Activated CD8-positive, alpha-beta memory T cell treated with anti-CD3 and anti-CD28 coated beads, Interleukin-2, amount 10 ng/mL, durations not matched to agents 7 days and 5 days (primary cell): ENCODE measurements at regions not wholly inside any gene's neighbourhood (a gene's known extent, or its start where the extent isn't known, plus 50 kb on each side); places are given as distances from the start of the nearest gene placed in this dataset.
"Not testable (repeated sequence)": the region's sequence is repeated elsewhere in the genome, so short reads cannot be mapped to it uniquely, and the experiment has no call there.

Source experiments
- ATAC-seq: fragments of 150-1000 bp; cut with Tn5 transposase; one replicate; pipeline ENCODE4 v1.10.0; 2021; ENCODE audit warnings: moderate library complexity
- CTCF ChIA-PET: fragments of 350-600 bp; sonication (Branson Sonifier 250); formaldehyde crosslinking; loops from one replicate; lab custom pipeline; 2021; ENCODE audit warnings: antibody characterized with exemption; lab: Charles Lee
- DNase-seq: peaks from one replicate; pipeline ENCODE4 v3.0.0-alpha.2; 2020
- H3K27ac Mint-ChIP-seq: one replicate; pipeline ENCODE4 v1.8.0; 2021; ENCODE audit warnings: mild to moderate bottlenecking, mixed read lengths
- H3K27me3 Mint-ChIP-seq: one replicate; pipeline ENCODE4 v1.8.0; 2021; ENCODE audit warnings: mixed read lengths
- H3K36me3 Mint-ChIP-seq: one replicate; pipeline ENCODE4 v1.8.0; 2021; ENCODE audit warnings: mild to moderate bottlenecking, mixed read lengths
- H3K4me1 Mint-ChIP-seq: one replicate; pipeline ENCODE4 v1.8.0; 2021; ENCODE audit warnings: mixed read lengths
- H3K4me3 Mint-ChIP-seq: one replicate; pipeline ENCODE4 v1.8.0; 2021; ENCODE audit warnings: mild to moderate bottlenecking, moderate library complexity, mixed read lengths
- H3K9me3 Mint-ChIP-seq: one replicate; pipeline ENCODE4 v1.8.0; 2022; ENCODE audit warnings: low read depth, mixed read lengths

DNA sequence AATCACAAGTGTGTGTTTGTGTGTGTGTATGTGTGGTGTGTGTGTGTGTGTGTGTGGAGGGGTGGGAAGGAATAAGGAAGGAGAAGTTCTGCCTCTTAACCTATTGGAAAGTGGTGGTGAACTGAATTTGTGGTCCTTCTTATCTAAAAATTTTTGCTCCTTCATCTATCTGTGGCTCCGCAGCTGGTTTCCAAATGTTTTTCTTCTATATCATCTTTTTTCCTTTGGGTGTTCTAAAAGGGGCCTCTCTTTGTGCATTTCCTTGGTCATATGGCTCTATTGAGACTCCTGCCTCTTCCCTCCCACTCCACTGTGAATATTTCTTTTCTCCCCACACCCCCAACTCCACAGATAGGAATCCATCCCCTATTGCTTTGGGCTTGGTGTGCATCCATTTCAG, 254.9 kb upstream of the CWC22 start:
- ATAC-seq = no peak
- no peaks in the 10 kb centered on the region for H3K9me3 Mint-ChIP-seq
- CTCF ChIA-PET = no interaction called here

DNA sequence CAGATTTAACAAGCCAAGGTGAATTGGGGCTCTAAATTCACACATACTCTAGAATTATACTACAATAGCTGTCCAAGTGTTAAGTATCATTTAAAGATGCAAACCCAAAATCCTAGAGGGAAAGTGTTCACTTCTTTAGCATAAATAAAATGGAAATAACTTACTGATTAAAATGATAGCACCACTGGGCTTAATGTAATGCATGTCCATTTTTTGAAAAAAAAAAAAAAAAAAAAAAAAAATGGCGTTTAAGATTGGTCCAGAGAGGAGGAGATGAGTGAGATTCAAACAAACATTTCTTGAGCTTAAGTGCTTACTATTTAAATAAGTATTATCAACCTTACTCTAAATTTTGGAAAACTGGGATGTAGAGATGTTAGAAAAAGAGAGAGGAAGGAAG, 251.5 kb upstream of the CWC22 start:
- CTCF ChIA-PET = no interaction called here
- Mint-ChIP-seq H3K27me3 (no peaks in the 10 kb centered on the region), H3K4me1 (no peaks in the 10 kb centered on the region), H3K4me3 (no peak overlapping the region), H3K9me3 (no peaks in the 10 kb centered on the region), H3K27ac (no peak overlapping the region), H3K36me3 (no peaks in the 10 kb centered on the region)
- no peak for ATAC-seq
- no peak for DNase-seq

More for the DNA sequence above, 254.9 kb upstream of the CWC22 start:
- Mint-ChIP-seq H3K36me3 (no peaks in the 10 kb centered on the region), H3K27ac (no peak overlapping the region), H3K4me3 (no peak overlapping the region), H3K27me3 (no peaks in the 10 kb centered on the region), H3K4me1 (no peaks in the 10 kb centered on the region)
- no peak for DNase-seq

DNA sequence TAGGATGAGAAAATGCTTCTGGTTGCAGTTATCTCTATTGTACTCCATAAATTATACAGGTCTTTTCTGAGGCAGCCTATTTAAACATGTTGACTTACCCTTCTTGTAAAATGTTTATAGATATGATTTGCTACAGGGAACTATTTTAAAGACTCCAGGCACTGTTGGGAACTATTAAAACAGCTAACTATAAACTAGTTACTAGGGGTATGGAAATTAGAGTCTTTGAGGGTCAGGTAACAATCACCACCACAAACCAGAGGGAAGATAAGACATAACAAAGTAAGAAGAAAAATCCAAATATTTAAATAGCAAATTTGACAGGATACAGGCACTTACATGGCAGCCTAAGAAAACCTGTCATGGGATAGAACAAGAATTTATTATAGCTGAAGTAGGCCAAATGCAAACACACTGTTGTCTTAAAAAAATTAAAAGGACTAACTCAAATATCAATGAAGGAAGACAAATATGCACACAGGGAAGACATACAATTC, 251.0 kb upstream of the CWC22 start:
- ATAC-seq = no peak
- Mint-ChIP-seq H3K27me3 (no peaks in the 10 kb centered on the region), H3K27ac (no peak overlapping the region), H3K4me3 (no peak overlapping the region), H3K36me3 (no peaks in the 10 kb centered on the region), H3K4me1 (no peaks in the 10 kb centered on the region), H3K9me3 (no peaks in the 10 kb centered on the region)
- no peak for DNase-seq
- CTCF ChIA-PET = no interaction called here

DNA sequence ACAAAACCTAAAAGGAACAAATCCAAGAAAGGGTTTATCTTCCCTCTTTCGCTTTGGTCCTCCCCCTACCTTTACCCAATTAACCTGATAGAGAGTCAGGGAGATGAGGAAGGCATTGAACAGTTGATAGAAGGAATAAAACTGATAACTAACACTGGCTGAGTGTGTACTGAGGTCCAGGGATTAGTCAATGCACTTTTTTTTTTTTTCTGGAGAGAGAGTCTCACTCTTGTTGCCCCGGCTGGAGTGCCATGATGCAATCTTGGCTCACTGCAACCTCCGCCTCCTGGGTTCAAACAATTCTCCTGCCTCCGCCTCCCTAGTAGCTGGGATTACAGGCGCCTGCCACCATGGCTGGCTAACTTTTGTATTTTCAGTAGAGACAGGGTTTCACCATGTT, 250.2 kb upstream of the CWC22 start:
- H3K4me3 Mint-ChIP-seq = no peak overlapping the region
- no peak for DNase-seq
- no peaks in the 10 kb centered on the region for H3K27me3 Mint-ChIP-seq
- H3K9me3 Mint-ChIP-seq = no peaks in the 10 kb centered on the region
- no peaks in the 10 kb centered on the region for H3K4me1 Mint-ChIP-seq
- CTCF ChIA-PET = interaction anchor here (0.7 to 1.8 kb wide), 2 partner anchors 9 to 82 kb away, joined by 3 to 4 read pairs; no protein-coding TSS in a partner anchor
- no peak overlapping the region for H3K27ac Mint-ChIP-seq
- ATAC-seq = no peak
- H3K36me3 Mint-ChIP-seq = no peaks in the 10 kb centered on the region

DNA sequence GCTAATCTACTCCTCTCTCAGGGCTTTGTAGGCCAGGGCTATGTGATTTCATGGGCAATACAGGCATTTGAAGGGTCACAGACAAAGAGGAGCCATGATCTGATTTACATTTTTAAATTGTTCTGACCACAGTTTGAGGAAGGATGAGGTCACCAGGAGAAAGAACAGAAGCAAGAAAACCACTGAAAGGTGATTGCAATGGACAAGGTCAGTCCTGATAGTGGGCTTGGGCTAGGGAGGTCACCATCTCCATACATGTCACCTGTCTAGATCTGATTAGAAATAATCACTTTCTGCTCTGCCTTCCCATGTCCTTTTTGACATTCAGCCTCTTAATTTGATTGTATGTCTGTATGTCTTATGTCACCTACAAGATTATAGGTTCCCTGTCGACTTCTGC, 248.9 kb upstream of the CWC22 start:
- no peak overlapping the region for H3K27ac Mint-ChIP-seq
- H3K9me3 Mint-ChIP-seq = no peaks in the 10 kb centered on the region
- H3K27me3 Mint-ChIP-seq = no peaks in the 10 kb centered on the region
- H3K4me1 Mint-ChIP-seq = no peaks in the 10 kb centered on the region
- H3K4me3 Mint-ChIP-seq = no peak overlapping the region
- H3K36me3 Mint-ChIP-seq = no peaks in the 10 kb centered on the region
- no peak for DNase-seq
- ATAC-seq = no peak
- CTCF ChIA-PET = interaction anchor here (1.8 kb wide), 1 partner anchor 10 kb away, joined by 4 read pairs; no protein-coding TSS in a partner anchor

DNA sequence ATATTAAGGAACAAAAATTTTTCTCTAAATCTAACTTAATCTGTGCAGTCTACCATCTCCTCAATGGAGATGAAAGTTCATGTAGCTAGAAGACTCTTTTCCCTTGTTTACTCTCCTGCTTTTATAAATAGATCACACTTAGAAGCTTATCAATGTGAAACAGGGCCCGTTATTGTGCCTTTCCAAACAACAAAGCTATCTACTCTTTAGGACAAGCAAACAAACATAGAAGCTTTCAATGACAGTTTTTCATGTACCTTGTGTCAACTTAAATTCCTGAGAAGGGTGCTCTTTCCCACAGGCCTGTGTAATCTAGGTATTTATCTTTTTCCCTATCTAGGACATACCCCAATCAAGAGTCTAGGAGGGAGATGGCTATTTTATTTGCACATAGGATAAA, 247.8 kb upstream of the CWC22 start:
- CTCF ChIA-PET = no interaction called here
- Mint-ChIP-seq H3K27me3 (no peaks in the 10 kb centered on the region), H3K27ac (no peak overlapping the region), H3K4me1 (no peaks in the 10 kb centered on the region), H3K36me3 (no peaks in the 10 kb centered on the region), H3K4me3 (no peak overlapping the region), H3K9me3 (no peaks in the 10 kb centered on the region)
- DNase-seq (no peak), ATAC-seq (no peak)

DNA sequence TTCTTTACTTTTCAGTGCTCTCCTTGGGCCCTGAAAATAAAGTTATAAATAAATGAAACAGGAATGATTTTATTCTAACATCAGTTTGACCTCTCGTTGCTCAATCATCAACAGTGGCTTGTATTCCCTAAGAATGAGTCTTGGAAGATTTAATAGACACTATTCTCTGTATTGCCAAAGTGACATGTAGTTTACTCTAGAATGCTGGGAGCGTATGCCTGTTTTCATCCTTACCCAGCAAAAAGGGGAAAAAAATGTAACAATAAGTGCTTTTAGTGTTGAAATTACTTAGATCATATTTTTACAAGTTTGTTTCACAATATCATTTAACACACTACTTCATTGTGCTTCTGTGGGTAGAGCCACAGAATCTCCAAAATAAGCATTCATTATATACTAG, 240.6 kb upstream of the CWC22 start:
- Mint-ChIP-seq H3K9me3 (no peaks in the 10 kb centered on the region), H3K4me1 (no peaks in the 10 kb centered on the region), H3K36me3 (no peaks in the 10 kb centered on the region), H3K27me3 (no peaks in the 10 kb centered on the region), H3K27ac (no peak overlapping the region), H3K4me3 (no peak overlapping the region)
- ATAC-seq (no peak), DNase-seq (no peak)
- CTCF ChIA-PET = no interaction called here

DNA sequence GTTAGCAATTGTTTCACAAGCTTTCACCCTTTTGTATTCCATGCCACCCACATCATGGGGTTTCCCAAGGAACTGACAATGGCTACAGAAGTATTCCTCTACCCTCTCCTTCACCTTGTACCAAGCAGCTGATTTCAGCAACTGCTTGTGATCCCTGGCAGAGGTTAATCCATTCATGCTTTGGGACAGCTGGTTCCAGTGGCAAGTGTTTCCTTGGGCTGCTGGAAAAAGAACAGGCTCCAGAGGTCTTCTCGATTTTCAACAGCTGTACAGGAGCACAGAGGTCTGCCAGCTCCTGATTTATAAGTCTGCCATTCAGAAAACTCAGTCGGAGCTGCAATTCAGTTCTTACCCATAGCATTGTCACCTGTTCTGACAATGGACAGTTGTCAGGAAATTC, 239.2 kb upstream of the CWC22 start:
- Mint-ChIP-seq H3K9me3 (no peaks in the 10 kb centered on the region), H3K36me3 (no peaks in the 10 kb centered on the region), H3K4me1 (no peaks in the 10 kb centered on the region), H3K27ac (no peak overlapping the region), H3K27me3 (no peaks in the 10 kb centered on the region), H3K4me3 (no peak overlapping the region)
- ATAC-seq (no peak), DNase-seq (no peak)
- CTCF ChIA-PET = no interaction called here

DNA sequence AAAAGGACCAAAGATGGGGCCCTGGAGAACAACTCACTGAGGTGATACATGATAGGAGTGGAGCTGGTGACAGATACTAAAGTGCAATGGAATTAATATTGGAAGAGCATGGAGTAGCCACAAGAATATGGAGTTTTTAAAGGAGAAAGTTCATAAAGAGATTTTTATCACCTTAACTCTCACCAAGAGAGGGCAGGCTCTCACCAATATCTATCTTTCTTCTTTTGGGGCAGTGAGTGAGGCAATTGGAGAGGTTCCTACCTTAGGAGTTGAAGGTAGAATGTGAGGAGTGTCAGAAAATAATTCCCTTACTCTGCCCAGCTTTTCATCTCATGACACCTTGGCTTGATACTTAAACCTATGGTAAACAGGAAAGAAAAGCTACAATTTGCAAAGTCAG, 233.7 kb upstream of the CWC22 start:
- H3K4me3 Mint-ChIP-seq = no peak overlapping the region
- H3K4me1 Mint-ChIP-seq = no peaks in the 10 kb centered on the region
- H3K9me3 Mint-ChIP-seq = no peaks in the 10 kb centered on the region
- H3K27ac Mint-ChIP-seq = no peak overlapping the region
- CTCF ChIA-PET = no interaction called here
- DNase-seq = no peak
- no peaks in the 10 kb centered on the region for H3K27me3 Mint-ChIP-seq
- ATAC-seq = no peak
- no peaks in the 10 kb centered on the region for H3K36me3 Mint-ChIP-seq

DNA sequence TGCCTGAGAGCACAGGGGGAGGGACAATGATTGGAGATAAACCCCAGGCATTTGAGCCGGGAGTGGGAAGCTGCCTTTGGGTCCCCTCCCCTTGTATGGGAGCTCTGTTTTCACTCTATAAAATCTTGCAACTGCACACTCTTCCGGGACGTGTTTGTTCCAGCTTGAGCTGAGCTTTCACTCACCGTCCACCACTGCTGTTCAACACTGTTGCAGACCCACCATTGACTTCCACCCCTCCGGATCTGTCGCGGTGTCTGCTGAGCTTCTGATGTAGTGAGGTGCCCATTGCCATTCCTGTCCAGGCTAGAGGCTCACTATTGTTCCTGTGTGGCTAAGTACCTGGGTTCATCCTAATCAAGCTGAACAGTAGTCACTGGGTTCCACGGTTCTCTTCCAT, 231.6 kb upstream of the CWC22 start:
- Mint-ChIP-seq H3K27ac (no peak overlapping the region), H3K9me3 (no peaks in the 10 kb centered on the region), H3K4me3 (no peak overlapping the region), H3K27me3 (no peaks in the 10 kb centered on the region), H3K36me3 (no peaks in the 10 kb centered on the region), H3K4me1 (no peaks in the 10 kb centered on the region)
- ATAC-seq = no peak
- CTCF ChIA-PET = no interaction called here
- DNase-seq = no peak

DNA sequence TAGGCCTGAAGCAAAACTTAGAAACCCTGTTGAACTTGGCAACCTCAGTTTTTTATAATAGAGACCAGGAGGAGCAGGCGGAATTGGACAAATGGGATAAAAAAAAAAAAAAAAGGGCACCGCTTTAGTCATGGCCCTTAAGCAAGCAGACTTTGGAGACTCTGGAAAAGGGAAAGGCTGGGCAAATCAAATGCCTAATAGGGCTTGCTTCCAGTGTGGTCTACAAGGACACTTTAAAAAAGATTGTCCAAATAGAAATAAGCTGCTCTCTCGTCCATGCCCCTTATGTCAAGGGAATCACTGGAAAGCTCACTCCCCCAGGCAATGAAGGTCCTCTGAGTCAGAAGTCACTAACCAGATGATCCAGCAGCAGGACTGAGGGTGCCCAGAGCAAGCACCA, 229.0 kb upstream of the CWC22 start:
- CTCF ChIA-PET, H3K36me3 Mint-ChIP-seq, ATAC-seq, H3K4me3 Mint-ChIP-seq, H3K27me3 Mint-ChIP-seq, H3K4me1 Mint-ChIP-seq, H3K9me3 Mint-ChIP-seq, H3K27ac Mint-ChIP-seq, DNase-seq: not testable (repeated sequence)

DNA sequence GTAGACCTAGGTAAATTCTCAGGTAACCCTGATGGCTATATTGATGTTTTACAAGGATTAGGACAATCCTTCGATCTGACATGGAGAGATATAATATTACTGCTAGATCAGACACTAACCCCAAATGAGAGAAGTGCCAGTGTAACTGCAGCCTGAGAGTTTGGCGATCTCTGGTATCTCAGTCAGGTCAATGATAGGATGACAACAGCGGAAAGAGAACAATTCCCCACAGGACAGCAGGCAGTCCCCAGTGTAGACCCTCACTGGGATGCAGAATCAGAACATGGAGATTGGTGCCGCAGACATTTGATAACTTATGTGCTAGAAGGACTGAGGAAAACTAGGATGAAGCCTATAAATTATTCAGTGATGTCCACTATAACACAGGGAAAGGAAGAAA, 228.4 kb upstream of the CWC22 start:
- H3K4me1 Mint-ChIP-seq, CTCF ChIA-PET, H3K27ac Mint-ChIP-seq, H3K9me3 Mint-ChIP-seq, H3K36me3 Mint-ChIP-seq, ATAC-seq, H3K4me3 Mint-ChIP-seq, DNase-seq, H3K27me3 Mint-ChIP-seq: not testable (repeated sequence)

DNA sequence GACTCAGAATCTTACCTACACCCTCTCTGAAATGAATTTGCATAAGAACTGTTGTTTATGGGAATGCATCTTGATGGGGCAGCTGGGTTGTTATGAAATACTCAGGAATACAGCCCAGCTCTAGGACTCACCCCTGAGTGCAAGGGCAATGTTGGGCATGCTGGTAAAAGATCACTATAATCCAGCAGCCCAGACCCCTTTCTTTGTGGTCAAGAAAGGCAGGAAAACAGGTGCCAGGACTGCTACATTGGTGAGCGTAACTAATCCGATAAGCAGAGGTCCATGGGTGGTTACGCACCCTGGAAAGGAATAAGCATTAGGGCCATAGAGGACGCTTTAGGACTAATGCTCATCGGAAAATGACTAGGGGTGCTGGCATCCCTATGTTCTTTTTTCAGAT, 227.9 kb upstream of the CWC22 start:
- H3K27ac Mint-ChIP-seq, H3K4me1 Mint-ChIP-seq, ATAC-seq, DNase-seq, H3K9me3 Mint-ChIP-seq, H3K27me3 Mint-ChIP-seq, H3K36me3 Mint-ChIP-seq, CTCF ChIA-PET, H3K4me3 Mint-ChIP-seq: not testable (repeated sequence)

DNA sequence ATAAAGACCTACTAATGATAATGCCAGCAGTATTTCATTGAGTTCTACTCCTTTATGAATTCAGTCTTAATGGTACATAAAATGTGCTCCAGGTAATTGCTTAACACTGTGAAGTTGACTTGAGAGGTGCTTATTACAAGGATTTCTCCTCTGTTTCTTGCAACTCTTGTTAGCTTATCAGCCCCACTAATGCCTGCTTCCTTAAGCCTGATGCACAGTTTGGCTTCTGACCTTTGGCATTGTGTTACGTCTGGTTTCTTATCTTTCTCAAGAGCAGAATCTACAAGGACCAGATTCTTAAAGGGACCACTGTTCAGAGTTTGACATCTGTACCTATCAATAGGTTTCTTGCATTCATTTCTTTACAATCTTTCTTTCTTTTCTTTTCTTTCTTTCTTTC, 223.9 kb upstream of the CWC22 start:
- Mint-ChIP-seq H3K4me3 (no peak overlapping the region), H3K9me3 (no peaks in the 10 kb centered on the region), H3K36me3 (no peaks in the 10 kb centered on the region), H3K27ac (no peak overlapping the region), H3K27me3 (no peaks in the 10 kb centered on the region), H3K4me1 (no peaks in the 10 kb centered on the region)
- ATAC-seq (no peak), DNase-seq (no peak)
- CTCF ChIA-PET = no interaction called here

DNA sequence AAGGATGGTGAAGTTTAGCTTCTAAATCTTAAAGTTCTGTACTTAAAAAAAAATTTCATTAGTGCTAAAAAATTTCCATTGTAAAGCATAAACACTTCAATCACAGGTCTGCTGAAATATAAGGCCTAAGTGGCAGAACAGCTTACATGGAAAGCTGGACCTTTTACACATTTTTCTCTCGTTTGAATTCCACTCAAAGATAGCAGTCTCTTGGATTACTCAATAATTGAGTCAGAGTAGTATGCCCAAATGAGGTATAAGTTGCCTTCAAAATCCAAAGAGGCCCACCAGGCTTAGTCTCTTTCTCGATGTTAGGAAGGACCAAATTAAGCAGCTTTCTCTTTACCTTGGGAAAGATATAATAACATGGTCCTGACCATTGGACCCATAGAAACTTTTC, 220.4 kb upstream of the CWC22 start:
- Mint-ChIP-seq H3K27me3 (no peaks in the 10 kb centered on the region), H3K4me3 (no peak overlapping the region), H3K9me3 (peaks cover 5% of the 10 kb centered on the region), H3K27ac (no peak overlapping the region), H3K36me3 (no peaks in the 10 kb centered on the region), H3K4me1 (no peaks in the 10 kb centered on the region)
- no peak for DNase-seq
- CTCF ChIA-PET = no interaction called here
- no peak for ATAC-seq
